GM12878 (cell line): ENCODE measurements at regions not wholly inside any gene's neighbourhood (a gene's known extent, or its start where the extent isn't known, plus 50 kb on each side); places are given as distances from the start of the nearest gene placed in this dataset.

ENCODE experiments used
- ATAC-seq: fragments of 200-7000 bp; cut with Tn5 transposase; 3 replicates; pipeline ENCODE4 v1.9.1; 2020; ENCODE audit warnings: mild to moderate bottlenecking, moderate library complexity
- BruUV-seq: library from RNA; stranded (reverse); fragments of 400-500 nt; replicated peaks from 2 replicates; lab custom pipeline; 2021; lab: Mats Ljungman, UMichigan
- CTCF ChIA-PET: fragments of 300-600 bp; sonication (Branson Sonifier 250); formaldehyde crosslinking; extraction: SDS; loops from one replicate; lab custom pipeline; 2021; ENCODE audit warnings: inconsistent platforms; lab: Yijun Ruan, JAX
- POLR2A ChIA-PET: fragments of 350-600 bp; formaldehyde crosslinking; extraction: SDS; loops from one replicate; lab custom pipeline; 2021; ENCODE audit warnings: inconsistent platforms; lab: Charles Lee
- RAD21 ChIA-PET: fragments of 300-600 bp; sonication (Branson Sonifier 250); formaldehyde crosslinking; loops from one replicate; lab custom pipeline; 2023; ENCODE audit warnings: antibody characterized with exemption; ENCODE audit not compliant: unreplicated experiment; lab: Charles Lee
- SMC1A ChIA-PET: fragments of 300-600 bp; sonication (Branson Sonifier 250); formaldehyde crosslinking; loops from one replicate; lab custom pipeline; 2023; ENCODE audit not compliant: unreplicated experiment, uncharacterized antibody; lab: Charles Lee
- DNase-seq: peaks from one replicate; pipeline ENCODE4 v3.0.0-alpha.2; 2011; ENCODE audit warnings: low read depth, low spot score
- FAIRE-seq: peaks from 3 replicates; lab custom pipeline; 2011; peaks lifted over from hg19 to GRCh38; lab: Jason Lieb, UNC
- H2AFZ ChIP-seq: 2 replicates; pipeline ENCODE4 v1.6.0; 2011; ENCODE audit warnings: low read depth, low read length, control low read depth; ENCODE audit not compliant: control insufficient read depth
- H3K27ac ChIP-seq: 2 replicates; pipeline ENCODE4 v1.5.1; 2011; ENCODE audit warnings: control low read depth; ENCODE audit not compliant: control insufficient read depth, insufficient read depth
- H3K27me3 ChIP-seq, 2 experiments: replicated peaks in 1 of 2; 2 replicates each; pipeline versions ENCODE4 v1.6.0 to v1.6.1; 2011; ENCODE audit warnings: low read length in 1 of 2; ENCODE audit not compliant: control insufficient read depth in 2 of 2, insufficient read depth in 2 of 2
- H3K36me3 ChIP-seq, 2 experiments: 2 replicates each; pipeline ENCODE4 v1.5.1; 2011; ENCODE audit warnings: low read length in 1 of 2; ENCODE audit not compliant: control insufficient read depth in 2 of 2, insufficient read depth in 2 of 2
- H3K4me1 ChIP-seq: 2 replicates; pipeline ENCODE4 v1.6.1; 2011; ENCODE audit warnings: mild to moderate bottlenecking, low read length, moderate library complexity, mixed read lengths; ENCODE audit not compliant: control insufficient read depth, insufficient read depth
- H3K4me2 ChIP-seq: 2 replicates; pipeline ENCODE4 v1.6.0; 2011; ENCODE audit warnings: control low read depth; ENCODE audit not compliant: control insufficient read depth, insufficient read depth
- H3K4me3 ChIP-seq: fragments of 200-600 bp; sonication (generic); 2 replicates; pipeline ENCODE4 v1.5.1; 2016
- H3K79me2 ChIP-seq: 2 replicates; pipeline ENCODE4 v1.6.0; 2011; ENCODE audit warnings: low read length; ENCODE audit not compliant: control insufficient read depth, insufficient read depth
- H3K9ac ChIP-seq: 2 replicates; pipeline ENCODE4 v1.8.0; 2011; ENCODE audit warnings: low read length, control low read depth, mixed read lengths; ENCODE audit not compliant: control insufficient read depth, insufficient read depth
- H3K9me3 ChIP-seq: replicated peaks from 3 replicates; pipeline ENCODE4 v1.5.1; 2011; ENCODE audit warnings: mild to moderate bottlenecking, low read length; ENCODE audit not compliant: control insufficient read depth, insufficient read depth
- H4K20me1 ChIP-seq: 2 replicates; pipeline ENCODE4 v1.6.0; 2011; ENCODE audit not compliant: control insufficient read depth, insufficient read depth
- ASH2L ChIP-seq: fragments of 300-600, 200-600 bp; sonication (generic); IDR thresholded peaks from 2 replicates; pipeline ENCODE4 v1.6.1; 2017; ENCODE audit warnings: low read depth, mild to moderate bottlenecking, borderline replicate concordance
- ATF2 ChIP-seq: IDR thresholded peaks from 2 replicates; pipeline ENCODE4 v1.6.1; 2012; ENCODE audit warnings: low read length, inconsistent platforms
- BACH1 ChIP-seq: fragments of 450-650 bp; IDR thresholded peaks from 2 replicates; pipeline ENCODE4 v1.6.1; 2017; ENCODE audit warnings: mild to moderate bottlenecking, borderline replicate concordance
- BCL11A ChIP-seq: IDR thresholded peaks from 2 replicates; pipeline ENCODE4 v1.6.1; 2011; ENCODE audit warnings: low read depth, low read length
- CBFB ChIP-seq: IDR thresholded peaks from 2 replicates; pipeline ENCODE4 v1.6.1; 2016; ENCODE audit warnings: antibody characterized with exemption, low read depth
- CBX5 ChIP-seq: sonication (generic); IDR thresholded peaks from 2 replicates; pipeline ENCODE4 v1.6.1; 2016; ENCODE audit warnings: low read depth, moderate library complexity, mild to moderate bottlenecking, inconsistent platforms
- CHD2 ChIP-seq: IDR thresholded peaks from 2 replicates; pipeline ENCODE4 v1.6.1; 2011; ENCODE audit warnings: low read depth, low read length, improper control_type of control experiment, borderline replicate concordance
- FOXM1 ChIP-seq: IDR thresholded peaks from 2 replicates; pipeline ENCODE4 v1.6.1; 2012; ENCODE audit warnings: low read depth, mild to moderate bottlenecking, inconsistent platforms, low read length, moderate library complexity
- GABPA ChIP-seq: IDR thresholded peaks from 2 replicates; pipeline ENCODE4 v1.6.1; 2014; ENCODE audit warnings: antibody characterized with exemption, low read depth, mild to moderate bottlenecking, inconsistent platforms
- MEF2A ChIP-seq: IDR thresholded peaks from 2 replicates; pipeline ENCODE4 v1.6.1; 2011; ENCODE audit warnings: low read depth, mild to moderate bottlenecking, low read length, moderate library complexity; ENCODE audit not compliant: insufficient read depth
- MTA2 ChIP-seq: fragments of 450-650 bp; IDR thresholded peaks from 2 replicates; pipeline ENCODE4 v1.6.1; 2016; ENCODE audit warnings: low read depth, mild to moderate bottlenecking, moderate library complexity
- MYC ChIP-seq: IDR thresholded peaks from 2 replicates; pipeline ENCODE4 v1.6.1; 2011; ENCODE audit warnings: mild to moderate bottlenecking, low read length, moderate library complexity, inconsistent platforms; ENCODE audit not compliant: insufficient read depth, insufficient replicate concordance, insufficient read length, severe bottlenecking
- NR2F1 ChIP-seq: fragments of 450-650 bp; conservative IDR thresholded peaks from 2 replicates; pipeline ENCODE4 v1.6.1; 2017; ENCODE audit warnings: mild to moderate bottlenecking
- PAX5 ChIP-seq: IDR thresholded peaks from 2 replicates; pipeline ENCODE4 v1.6.1; 2011; ENCODE audit warnings: low read depth, low read length, borderline replicate concordance
- SMC3 ChIP-seq: IDR thresholded peaks from 2 replicates; pipeline ENCODE4 v1.6.1; 2011; ENCODE audit warnings: low read length, improper control_type of control experiment, borderline replicate concordance
- TAF1 ChIP-seq: IDR thresholded peaks from 2 replicates; pipeline ENCODE4 v1.6.1; 2011; ENCODE audit warnings: mild to moderate bottlenecking, low read depth, low read length, borderline replicate concordance
- TCF12 ChIP-seq: IDR thresholded peaks from 2 replicates; pipeline ENCODE4 v1.6.1; 2011; ENCODE audit warnings: low read depth, mild to moderate bottlenecking, low read length
- YY1 ChIP-seq: IDR thresholded peaks from 2 replicates; pipeline ENCODE4 v1.6.1; 2011; ENCODE audit warnings: low read depth, mild to moderate bottlenecking, low read length
- WGBS: methylation state at CpG from one replicate; pipeline ENCODE4 v1.1.6; 2016; ENCODE audit warnings: low lambda C conversion rate; ENCODE audit not compliant: insufficient replicate concordance, insufficient coverage; ENCODE audit errors: missing lambda C conversion rate; 5-methylcytosine and 5-hydroxymethylcytosine counted together
- in situ Hi-C: fragments of 300-500 bp; cut with MboI; formaldehyde crosslinking; loops from 9 replicates; pipeline ENCODE4 v1.14.3; 2018; ENCODE audit warnings: mixed read lengths
- intact Hi-C: fragments of 100-400 bp; cut with micrococcal nuclease; formaldehyde crosslinking; loops from one replicate; pipeline ENCODE4 v1.14.2; 2022; ENCODE audit not compliant: unreplicated experiment
- TF ChIP-seq, protein P1 (sequence below): fragments of 450-650 bp; IDR thresholded peaks from 2 replicates; pipeline ENCODE4 v1.6.1; 2016; ENCODE audit warnings: mild to moderate bottlenecking, moderate library complexity, borderline replicate concordance
- TF ChIP-seq, protein P2 (sequence below): fragments of 450-650 bp; IDR thresholded peaks from 2 replicates; pipeline ENCODE4 v1.6.1; 2017; ENCODE audit warnings: mild to moderate bottlenecking, low read depth, inconsistent platforms; ENCODE audit not compliant: poor library complexity, severe bottlenecking

GRCh38 chr5:17156463-17156862 lies 61.0 kb upstream of the BASP1 start:
- CTCF ChIA-PET: interaction anchor here (0.9 to 2.5 kb wide), 3 partner anchors 9 to 60 kb away, joined by 3 to 9 read pairs (median 3); no protein-coding TSS in a partner anchor
- H2AFZ ChIP-seq: no peak overlapping the region
- no peaks in the 10 kb centered on the region for H3K4me1 ChIP-seq
- no peak overlapping the region for H3K9ac ChIP-seq
- TF ChIP-seq CBX5: no peak
- TF ChIP-seq FOXM1: no peak
- TF ChIP-seq BCL11A: no peak
- no peak for TF ChIP-seq TCF12
- no peak for TF ChIP-seq CHD2
- TF ChIP-seq PAX5: no peak
- TF ChIP-seq GABPA: no peak
- no peak for TF ChIP-seq ASH2L
- TF ChIP-seq MYC: no peak
- TF ChIP-seq, protein P1, sequence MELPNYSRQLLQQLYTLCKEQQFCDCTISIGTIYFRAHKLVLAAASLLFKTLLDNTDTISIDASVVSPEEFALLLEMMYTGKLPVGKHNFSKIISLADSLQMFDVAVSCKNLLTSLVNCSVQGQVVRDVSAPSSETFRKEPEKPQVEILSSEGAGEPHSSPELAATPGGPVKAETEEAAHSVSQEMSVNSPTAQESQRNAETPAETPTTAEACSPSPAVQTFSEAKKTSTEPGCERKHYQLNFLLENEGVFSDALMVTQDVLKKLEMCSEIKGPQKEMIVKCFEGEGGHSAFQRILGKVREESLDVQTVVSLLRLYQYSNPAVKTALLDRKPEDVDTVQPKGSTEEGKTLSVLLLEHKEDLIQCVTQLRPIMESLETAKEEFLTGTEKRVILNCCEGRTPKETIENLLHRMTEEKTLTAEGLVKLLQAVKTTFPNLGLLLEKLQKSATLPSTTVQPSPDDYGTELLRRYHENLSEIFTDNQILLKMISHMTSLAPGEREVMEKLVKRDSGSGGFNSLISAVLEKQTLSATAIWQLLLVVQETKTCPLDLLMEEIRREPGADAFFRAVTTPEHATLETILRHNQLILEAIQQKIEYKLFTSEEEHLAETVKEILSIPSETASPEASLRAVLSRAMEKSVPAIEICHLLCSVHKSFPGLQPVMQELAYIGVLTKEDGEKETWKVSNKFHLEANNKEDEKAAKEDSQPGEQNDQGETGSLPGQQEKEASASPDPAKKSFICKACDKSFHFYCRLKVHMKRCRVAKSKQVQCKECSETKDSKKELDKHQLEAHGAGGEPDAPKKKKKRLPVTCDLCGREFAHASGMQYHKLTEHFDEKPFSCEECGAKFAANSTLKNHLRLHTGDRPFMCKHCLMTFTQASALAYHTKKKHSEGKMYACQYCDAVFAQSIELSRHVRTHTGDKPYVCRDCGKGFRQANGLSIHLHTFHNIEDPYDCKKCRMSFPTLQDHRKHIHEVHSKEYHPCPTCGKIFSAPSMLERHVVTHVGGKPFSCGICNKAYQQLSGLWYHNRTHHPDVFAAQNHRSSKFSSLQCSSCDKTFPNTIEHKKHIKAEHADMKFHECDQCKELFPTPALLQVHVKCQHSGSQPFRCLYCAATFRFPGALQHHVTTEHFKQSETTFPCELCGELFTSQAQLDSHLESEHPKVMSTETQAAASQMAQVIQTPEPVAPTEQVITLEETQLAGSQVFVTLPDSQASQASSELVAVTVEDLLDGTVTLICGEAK: no peak
- no peak for TF ChIP-seq CBFB
- no peak for TF ChIP-seq MTA2
- no peak for TF ChIP-seq SMC3
- TF ChIP-seq MEF2A: no peak
- no peak for TF ChIP-seq TAF1
- TF ChIP-seq YY1: no peak
- TF ChIP-seq BACH1: no peak
- TF ChIP-seq ATF2: no peak
- TF ChIP-seq, protein P2, sequence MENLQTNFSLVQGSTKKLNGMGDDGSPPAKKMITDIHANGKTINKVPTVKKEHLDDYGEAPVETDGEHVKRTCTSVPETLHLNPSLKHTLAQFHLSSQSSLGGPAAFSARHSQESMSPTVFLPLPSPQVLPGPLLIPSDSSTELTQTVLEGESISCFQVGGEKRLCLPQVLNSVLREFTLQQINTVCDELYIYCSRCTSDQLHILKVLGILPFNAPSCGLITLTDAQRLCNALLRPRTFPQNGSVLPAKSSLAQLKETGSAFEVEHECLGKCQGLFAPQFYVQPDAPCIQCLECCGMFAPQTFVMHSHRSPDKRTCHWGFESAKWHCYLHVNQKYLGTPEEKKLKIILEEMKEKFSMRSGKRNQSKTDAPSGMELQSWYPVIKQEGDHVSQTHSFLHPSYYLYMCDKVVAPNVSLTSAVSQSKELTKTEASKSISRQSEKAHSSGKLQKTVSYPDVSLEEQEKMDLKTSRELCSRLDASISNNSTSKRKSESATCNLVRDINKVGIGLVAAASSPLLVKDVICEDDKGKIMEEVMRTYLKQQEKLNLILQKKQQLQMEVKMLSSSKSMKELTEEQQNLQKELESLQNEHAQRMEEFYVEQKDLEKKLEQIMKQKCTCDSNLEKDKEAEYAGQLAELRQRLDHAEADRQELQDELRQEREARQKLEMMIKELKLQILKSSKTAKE: no peak
- no peak for TF ChIP-seq NR2F1
- intact Hi-C loops: no loop called here
- SMC1A ChIA-PET: interaction anchor here (0.8 to 1.5 kb wide), 2 partner anchors 11 to 24 kb away, joined by 3 to 4 read pairs; no protein-coding TSS in a partner anchor
- POLR2A ChIA-PET: no interaction called here
- no peak for FAIRE-seq
- no peaks in the 10 kb centered on the region for H3K27me3 ChIP-seq
- H3K36me3 ChIP-seq: no peaks in the 10 kb centered on the region
- H4K20me1 ChIP-seq: no peaks in the 10 kb centered on the region
- 52% methylated on average over 4 of the region's 4 CpGs for WGBS
- no peak overlapping the region for H3K4me3 ChIP-seq
- H3K9me3 ChIP-seq: no peaks in the 10 kb centered on the region
- no TSS peak for BruUV-seq
- no peak for DNase-seq
- H3K27ac ChIP-seq: no peak overlapping the region
- RAD21 ChIA-PET: no interaction called here
- H3K4me2 ChIP-seq: no peak overlapping the region
- in situ Hi-C loops: no loop called here
- H3K79me2 ChIP-seq: no peaks in the 10 kb centered on the region
- no peak for ATAC-seq
